K562 (cell line): ENCODE measurements at regions not wholly inside any gene's neighbourhood (a gene's known extent, or its start where the extent isn't known, plus 50 kb on each side); places are given as distances from the start of the nearest gene placed in this dataset.

Experiments used
- ATAC-seq: fragments of 200-7000 bp; cut with Tn5 transposase; 3 replicates; pipeline ENCODE4 v1.9.1; 2020; ENCODE audit warnings: moderate library complexity
- BruUV-seq: library from RNA; stranded (reverse); fragments of 400-500 nt; replicated peaks from 2 replicates; lab custom pipeline; 2021; lab: Mats Ljungman, UMichigan
- CTCF ChIA-PET: fragments of 300-600 bp; formaldehyde crosslinking; extraction: SDS; loops from one replicate; lab custom pipeline; 2021; ENCODE audit warnings: low intra/inter-chr PET ratio; lab: Yijun Ruan, JAX
- POLR2A ChIA-PET: fragments of 300-600, 350-650 bp; sonication (Branson Sonifier 250); formaldehyde crosslinking; extraction: SDS; loops from one replicate; lab custom pipeline; 2021; ENCODE audit warnings: antibody characterized with exemption, inconsistent platforms; lab: Yijun Ruan, JAX
- DNase-seq, 4 experiments: peaks; one replicate each; pipeline versions ENCODE4 v3.0.0 to v3.0.0-alpha.2; 2011 to 2018; ENCODE audit warnings: low spot score in 3 of 4, mixed read lengths in 3 of 4; ENCODE audit errors: extremely low read depth in 1 of 4
- FAIRE-seq: peaks from 2 replicates; lab custom pipeline; 2011; peaks lifted over from hg19 to GRCh38; lab: Jason Lieb, UNC
- H2AFZ ChIP-seq: 2 replicates; pipeline ENCODE4 v1.6.0; 2011; ENCODE audit warnings: low read depth, low read length, control low read depth, inconsistent platforms
- H3K27ac ChIP-seq: fragments of 200-600 bp; 3 replicates; pipeline ENCODE4 v1.8.0; 2011; ENCODE audit warnings: low read depth, mild to moderate bottlenecking, control low read depth, inconsistent platforms, low read length, moderate library complexity, mixed read lengths; ENCODE audit errors: extremely low read depth
- H3K27me3 ChIP-seq, 2 experiments: fragments of 300-600 bp in 1 of 2; 2 replicates in 1 of 2; 3 replicates in 1 of 2; pipeline versions ENCODE4 v1.6.0 to v1.8.0; 2011; ENCODE audit warnings: inconsistent platforms in 2 of 2, low read length in 2 of 2, mild to moderate bottlenecking in 1 of 2, mixed read lengths in 1 of 2, moderate library complexity in 1 of 2; ENCODE audit not compliant: control insufficient read depth in 2 of 2, insufficient read depth in 2 of 2
- H3K36me3 ChIP-seq: fragments of 300-600 bp; 3 replicates; pipeline ENCODE4 v1.8.0; 2011; ENCODE audit warnings: mild to moderate bottlenecking, low read length, inconsistent platforms; ENCODE audit not compliant: control insufficient read depth, insufficient read depth
- H3K4me1 ChIP-seq, 2 experiments: fragments of 200-600 bp in 1 of 2; replicated peaks in 1 of 2; 2 replicates in 1 of 2; 3 replicates in 1 of 2; pipeline versions ENCODE4 v1.5.1 to v1.8.0; 2011; ENCODE audit warnings: inconsistent platforms in 2 of 2, low read length in 2 of 2, mild to moderate bottlenecking in 1 of 2, mixed read lengths in 1 of 2, moderate library complexity in 1 of 2; ENCODE audit not compliant: control insufficient read depth in 2 of 2, insufficient read depth in 2 of 2
- H3K4me2 ChIP-seq: 2 replicates; pipeline ENCODE4 v1.6.1; 2011; ENCODE audit warnings: low read length, control low read depth, inconsistent platforms, mixed read lengths; ENCODE audit not compliant: insufficient read depth
- H3K4me3 ChIP-seq: fragments of 200-600 bp; sonication (generic), shearing (Covaris generic); 2 replicates; pipeline ENCODE4 v1.5.1; 2016; ENCODE audit warnings: control low read depth, inconsistent platforms
- H3K79me2 ChIP-seq: fragments of 200-600 bp; 3 replicates; pipeline ENCODE4 v1.8.0; 2011; ENCODE audit warnings: low read length, inconsistent platforms; ENCODE audit not compliant: control insufficient read depth, insufficient read depth
- H3K9ac ChIP-seq, 2 experiments: 2 replicates each; pipeline versions ENCODE4 v1.6.0 to v1.6.1; 2011; ENCODE audit warnings: low read depth in 2 of 2, low read length in 2 of 2, control low read depth in 1 of 2, inconsistent platforms in 1 of 2, mild to moderate bottlenecking in 1 of 2, mixed read lengths in 1 of 2; ENCODE audit not compliant: insufficient read depth in 1 of 2
- H3K9me1 ChIP-seq: one replicate; pipeline ENCODE4 v1.6.0; 2011; ENCODE audit warnings: inconsistent platforms, mild to moderate bottlenecking, low read length, moderate library complexity; ENCODE audit not compliant: control insufficient read depth, insufficient read depth
- H3K9me3 ChIP-seq: replicated peaks from 2 replicates; pipeline ENCODE4 v1.5.1; 2011; ENCODE audit warnings: low read depth, low read length, inconsistent platforms; ENCODE audit not compliant: control insufficient read depth, insufficient read depth
- H4K20me1 ChIP-seq: replicated peaks from 2 replicates; pipeline ENCODE4 v1.6.1; 2011; ENCODE audit warnings: low read length, inconsistent platforms, mixed read lengths; ENCODE audit not compliant: control insufficient read depth, insufficient read depth
- FOXK2 ChIP-seq, 2 experiments: fragments of 450-650 bp; IDR thresholded peaks in 1 of 2; conservative IDR thresholded peaks in 1 of 2; 2 replicates each; pipeline ENCODE4 v1.6.1; 2016; ENCODE audit warnings: low read depth in 2 of 2, mild to moderate bottlenecking in 1 of 2
- HDAC8 ChIP-seq: fragments of 450-650 bp; IDR thresholded peaks from 2 replicates; pipeline ENCODE4 v1.6.1; 2016; ENCODE audit warnings: mild to moderate bottlenecking, missing genetic modification characterization, moderate library complexity, missing compliant biosample characterization
- HEY1 ChIP-seq: fragments of 250-450 bp; sonication (Bioruptor Pico); IDR thresholded peaks from 2 replicates; pipeline ENCODE4 v1.5.0; 2020; ENCODE audit warnings: mild to moderate bottlenecking, moderate library complexity, borderline replicate concordance
- LARP7 ChIP-seq: fragments of 450-650 bp; IDR thresholded peaks from 2 replicates; pipeline ENCODE4 v1.6.1; 2016
- NR2C1 ChIP-seq, 2 experiments: fragments of 450-650 bp; IDR thresholded peaks; 2 replicates each; pipeline ENCODE4 v1.6.1; 2017; ENCODE audit warnings: mild to moderate bottlenecking in 2 of 2, antibody characterized with exemption in 1 of 2, inconsistent platforms in 1 of 2, missing compliant biosample characterization in 1 of 2, missing genetic modification characterization in 1 of 2
- RAD21 ChIP-seq, 2 experiments: fragments of 250-450 bp in 1 of 2; fragments of 450-650 bp in 1 of 2; sonication (Bioruptor Pico) in 1 of 2; formaldehyde crosslinking in 1 of 2; IDR thresholded peaks in 1 of 2; conservative IDR thresholded peaks in 1 of 2; 2 replicates each; pipeline versions ENCODE4 v1.4.0 to v1.8.0; 2020 to 2022; ENCODE audit warnings: mild to moderate bottlenecking in 2 of 2, moderate library complexity in 1 of 2
- SMAD2 ChIP-seq: fragments of 150-350 bp; IDR thresholded peaks from 2 replicates; pipeline ENCODE4 v1.6.1; 2014; ENCODE audit warnings: low read depth, mild to moderate bottlenecking, low read length
- ZNF232 ChIP-seq: sonication (generic); formaldehyde crosslinking; IDR thresholded peaks from 2 replicates; pipeline ENCODE4 v1.8.0; 2022; ENCODE audit warnings: mild to moderate bottlenecking, missing genetic modification reagents
- ZNF41 ChIP-seq: fragments of 250-450 bp; sonication (Bioruptor Pico); conservative IDR thresholded peaks from 2 replicates; pipeline ENCODE4 v1.4.0; 2020; ENCODE audit warnings: mild to moderate bottlenecking
- WGBS: fragments of 100-300 bp; shearing (Covaris generic); methylation state at CpG from one replicate; pipeline ENCODE4 v1.1.6; 2016; ENCODE audit warnings: low coverage, mixed read lengths; ENCODE audit not compliant: insufficient coverage; ENCODE audit errors: missing lambda C conversion rate; 5-methylcytosine and 5-hydroxymethylcytosine counted together
- in situ Hi-C: fragments of 300-500 bp; cut with MboI; formaldehyde crosslinking; loops from 4 replicates; pipeline ENCODE4 v1.15.0; 2018; ENCODE audit warnings: inconsistent platforms, mixed read lengths
- intact Hi-C: fragments of 100-400 bp; cut with micrococcal nuclease; formaldehyde crosslinking; loops from 2 replicates; pipeline ENCODE4 v1.14.2; 2022
- TF ChIP-seq, protein P1 (sequence below): sonication (generic); formaldehyde crosslinking; IDR thresholded peaks from 2 replicates; pipeline ENCODE4 v1.8.0; 2022; ENCODE audit warnings: mild to moderate bottlenecking, missing genetic modification reagents
- TF ChIP-seq, protein P2 (sequence below): fragments of 250-450 bp; sonication (Bioruptor Pico); IDR thresholded peaks from 2 replicates; pipeline ENCODE4 v1.5.0; 2020; ENCODE audit warnings: mild to moderate bottlenecking
- TF ChIP-seq, protein P3 (sequence below): IDR thresholded peaks from 3 replicates; pipeline ENCODE4 v1.6.1; 2011; ENCODE audit warnings: borderline replicate concordance, mild to moderate bottlenecking, moderate library complexity; ENCODE audit not compliant: insufficient read length; ENCODE audit errors: extremely low read depth

- no peak overlapping the region for H2AFZ ChIP-seq
- FAIRE-seq (no peak), ATAC-seq (no peak)
Observed at GRCh38 chr1:199273837-199274379, 635.1 kb downstream of the PTPRC start.

DNA sequence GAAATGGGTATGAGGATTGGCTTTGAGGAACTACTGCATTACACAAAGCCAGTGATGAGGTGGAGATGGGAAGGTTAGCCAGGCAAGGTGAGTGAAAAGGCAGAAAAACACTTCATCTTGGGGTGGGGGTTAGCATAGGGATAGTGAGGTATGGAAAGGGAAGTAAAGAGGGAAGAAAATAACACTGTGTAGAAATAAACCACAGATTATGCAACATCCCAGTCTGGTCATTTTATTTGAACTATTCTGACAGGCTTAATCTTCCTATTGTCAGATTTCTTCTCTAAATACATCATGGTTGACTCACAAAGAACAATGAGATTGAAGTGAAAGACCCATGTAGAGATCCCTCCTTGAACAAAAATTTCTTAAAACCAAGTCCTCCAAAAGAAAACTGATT, 640.2 kb downstream of the PTPRC start:
- Histone ChIP-seq H3K27me3 (no peaks in the 10 kb centered on the region), H3K4me2 (no peak overlapping the region), H3K9me3 (no peaks in the 10 kb centered on the region; the same call in 1 of the 2 replicates), H3K4me3 (no peak overlapping the region), H3K9me1 (no peaks in the 10 kb centered on the region), H3K4me1 (no peaks in the 10 kb centered on the region), H3K27ac (no peak overlapping the region), H3K9ac (no peak overlapping the region)
- FAIRE-seq, result no peak
- in situ Hi-C loops (no loop called here), intact Hi-C loops (no loop called here)
- POLR2A ChIA-PET, result no interaction called here
- DNase-seq, result no peak
- TF ChIP-seq FOXK2 (conservative IDR thresholded peaks at IDR 0.05 in 1 of 2, IDR thresholded peaks at IDR 0.05 in 1 of 2; ENCODE audit: low read depth in 2 of 2) (no peak), ZNF232 (CRISPR knock-in tag) (no peak), ZNF41 (CRISPR knock-in tag) (no peak), HEY1 (CRISPR knock-in tag) (no peak), LARP7 (no peak), HDAC8 (tag) (no peak), RAD21 (CRISPR knock-in tag; conservative IDR thresholded peaks at IDR 0.05 in 1 of 2, IDR thresholded peaks at IDR 0.05 in 1 of 2) (no peak)
- TF ChIP-seq, protein P1, sequence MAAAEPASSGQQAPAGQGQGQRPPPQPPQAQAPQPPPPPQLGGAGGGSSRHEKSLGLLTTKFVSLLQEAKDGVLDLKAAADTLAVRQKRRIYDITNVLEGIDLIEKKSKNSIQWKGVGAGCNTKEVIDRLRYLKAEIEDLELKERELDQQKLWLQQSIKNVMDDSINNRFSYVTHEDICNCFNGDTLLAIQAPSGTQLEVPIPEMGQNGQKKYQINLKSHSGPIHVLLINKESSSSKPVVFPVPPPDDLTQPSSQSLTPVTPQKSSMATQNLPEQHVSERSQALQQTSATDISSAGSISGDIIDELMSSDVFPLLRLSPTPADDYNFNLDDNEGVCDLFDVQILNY (CRISPR knock-in tag), result no peak
- TF ChIP-seq, protein P2, sequence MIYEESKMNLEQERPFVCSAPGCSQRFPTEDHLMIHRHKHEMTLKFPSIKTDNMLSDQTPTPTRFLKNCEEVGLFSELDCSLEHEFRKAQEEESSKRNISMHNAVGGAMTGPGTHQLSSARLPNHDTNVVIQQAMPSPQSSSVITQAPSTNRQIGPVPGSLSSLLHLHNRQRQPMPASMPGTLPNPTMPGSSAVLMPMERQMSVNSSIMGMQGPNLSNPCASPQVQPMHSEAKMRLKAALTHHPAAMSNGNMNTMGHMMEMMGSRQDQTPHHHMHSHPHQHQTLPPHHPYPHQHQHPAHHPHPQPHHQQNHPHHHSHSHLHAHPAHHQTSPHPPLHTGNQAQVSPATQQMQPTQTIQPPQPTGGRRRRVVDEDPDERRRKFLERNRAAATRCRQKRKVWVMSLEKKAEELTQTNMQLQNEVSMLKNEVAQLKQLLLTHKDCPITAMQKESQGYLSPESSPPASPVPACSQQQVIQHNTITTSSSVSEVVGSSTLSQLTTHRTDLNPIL (CRISPR knock-in tag), result no peak
- TF ChIP-seq, protein P3, sequence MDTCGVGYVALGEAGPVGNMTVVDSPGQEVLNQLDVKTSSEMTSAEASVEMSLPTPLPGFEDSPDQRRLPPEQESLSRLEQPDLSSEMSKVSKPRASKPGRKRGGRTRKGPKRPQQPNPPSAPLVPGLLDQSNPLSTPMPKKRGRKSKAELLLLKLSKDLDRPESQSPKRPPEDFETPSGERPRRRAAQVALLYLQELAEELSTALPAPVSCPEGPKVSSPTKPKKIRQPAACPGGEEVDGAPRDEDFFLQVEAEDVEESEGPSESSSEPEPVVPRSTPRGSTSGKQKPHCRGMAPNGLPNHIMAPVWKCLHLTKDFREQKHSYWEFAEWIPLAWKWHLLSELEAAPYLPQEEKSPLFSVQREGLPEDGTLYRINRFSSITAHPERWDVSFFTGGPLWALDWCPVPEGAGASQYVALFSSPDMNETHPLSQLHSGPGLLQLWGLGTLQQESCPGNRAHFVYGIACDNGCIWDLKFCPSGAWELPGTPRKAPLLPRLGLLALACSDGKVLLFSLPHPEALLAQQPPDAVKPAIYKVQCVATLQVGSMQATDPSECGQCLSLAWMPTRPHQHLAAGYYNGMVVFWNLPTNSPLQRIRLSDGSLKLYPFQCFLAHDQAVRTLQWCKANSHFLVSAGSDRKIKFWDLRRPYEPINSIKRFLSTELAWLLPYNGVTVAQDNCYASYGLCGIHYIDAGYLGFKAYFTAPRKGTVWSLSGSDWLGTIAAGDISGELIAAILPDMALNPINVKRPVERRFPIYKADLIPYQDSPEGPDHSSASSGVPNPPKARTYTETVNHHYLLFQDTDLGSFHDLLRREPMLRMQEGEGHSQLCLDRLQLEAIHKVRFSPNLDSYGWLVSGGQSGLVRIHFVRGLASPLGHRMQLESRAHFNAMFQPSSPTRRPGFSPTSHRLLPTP, result no peak
- TF ChIP-seq, all 486 proteins: peak for 0
- H2AFZ ChIP-seq, result no peak overlapping the region
- no TSS peak for BruUV-seq
- H3K79me2 ChIP-seq, result no peaks in the 10 kb centered on the region
- no peak for ATAC-seq
- no peaks in the 10 kb centered on the region for H3K36me3 ChIP-seq
- CTCF ChIA-PET, result no interaction called here
- no peaks in the 10 kb centered on the region for H4K20me1 ChIP-seq

More at GRCh38 chr1:199273837-199274379, 635.1 kb downstream of the PTPRC start:
- Histone ChIP-seq H3K9ac (no peak overlapping the region), H3K9me3 (no peaks in the 10 kb centered on the region), H3K4me2 (no peak overlapping the region), H3K4me1 (no peaks in the 10 kb centered on the region), H3K9me1 (no peaks in the 10 kb centered on the region), H3K27me3 (no peaks in the 10 kb centered on the region), H3K4me3 (no peak overlapping the region), H3K79me2 (no peaks in the 10 kb centered on the region), H3K27ac (no peak overlapping the region), H4K20me1 (no peaks in the 10 kb centered on the region), H3K36me3 (no peaks in the 10 kb centered on the region)
- TF ChIP-seq SMAD2 (no peak), NR2C1 (IDR thresholded peaks at IDR 0.05) (no peak), NR2C1 (tag; IDR thresholded peaks at IDR 0.05) (no peak)
- DNase-seq, result no peak
- 2% methylated on average over 2 of the region's 2 CpGs for WGBS
- CTCF ChIA-PET, result no interaction called here
- in situ Hi-C loops, result no loop called here
- POLR2A ChIA-PET, result no interaction called here
- intact Hi-C loops, result no loop called here
- BruUV-seq, result no TSS peak
